Transverse colon (tissue), 4 donors: ENCODE measurements at regions not wholly inside any gene's neighbourhood (a gene's known extent, or its start where the extent isn't known, plus 50 kb on each side); places are given as distances from the start of the nearest gene placed in this dataset.
"Not testable (repeated sequence)": the region's sequence is repeated elsewhere in the genome, so short reads cannot be mapped to it uniquely, and the experiment has no call there.

Experiments used
- DNase-seq: peaks from one replicate; pipeline ENCODE4 v3.0.0-alpha.2; 2019
- H3K27ac ChIP-seq, 4 donors: fragments of 200-600 bp; sonication (generic); 2 replicates each; pipeline ENCODE4 v1.5.1; 2016 to 2018; ENCODE audit warnings: inconsistent platforms in 4 of 4
- H3K27me3 ChIP-seq: fragments of 200-600 bp; sonication (generic); 2 replicates; pipeline ENCODE4 v1.5.1; 2017; ENCODE audit warnings: inconsistent platforms
- H3K36me3 ChIP-seq, 4 donors: fragments of 200-600 bp; sonication (generic); 2 replicates each; pipeline ENCODE4 v1.5.1; 2017 to 2019; ENCODE audit warnings: inconsistent platforms in 4 of 4
- H3K4me1 ChIP-seq, 4 donors: fragments of 200-600 bp; sonication (generic); 2 replicates each; pipeline ENCODE4 v1.5.1; 2017 to 2020; ENCODE audit warnings: inconsistent platforms in 4 of 4
- H3K4me3 ChIP-seq, 4 donors: fragments of 200-600 bp; sonication (generic); 1 replicate in 1 of 4; 2 replicates in 3 of 4; pipeline versions ENCODE4 v1.5.1 to v1.6.1; 2017 to 2019; ENCODE audit warnings: inconsistent platforms in 4 of 4
- H3K9me3 ChIP-seq, 2 donors: fragments of 200-600 bp; sonication (generic); 2 replicates each; pipeline ENCODE4 v1.5.1; 2017 to 2019; ENCODE audit warnings: inconsistent platforms in 2 of 2
- EP300 ChIP-seq: sonication (generic); formaldehyde crosslinking; IDR thresholded peaks from one replicate; pipeline ENCODE4 v1.6.1; 2017; ENCODE audit warnings: antibody characterized with exemption, low read depth
- POLR2A ChIP-seq: fragments of 450-650 bp; IDR thresholded peaks from one replicate; pipeline ENCODE4 v1.6.1; 2016; ENCODE audit warnings: antibody characterized with exemption, mild to moderate bottlenecking, moderate library complexity
- POLR2AphosphoS5 ChIP-seq, 3 donors: sonication (generic); formaldehyde crosslinking; IDR thresholded peaks; one replicate each; pipeline ENCODE4 v1.6.1; 2016; ENCODE audit warnings: antibody characterized with exemption in 3 of 3
- WGBS, 2 donors: methylation state at CpG; one replicate each; pipeline ENCODE4 v1.1.5; 2018; ENCODE audit warnings: low coverage in 1 of 2; 5-methylcytosine and 5-hydroxymethylcytosine counted together
- in situ Hi-C, 4 donors: fragments of 200-750 bp; cut with MboI; loops; one replicate each; pipeline versions ENCODE4 v1.15.0 to v1.15.1; 2017; ENCODE audit warnings: low sequenced_read_pairs in 3 of 4, low pct_ligation_motif_present in 1 of 4, low pct_unique_long_range_greater_than_20kb in 1 of 4
- intact Hi-C: fragments of 100-400 bp; cut with DNase I; formaldehyde crosslinking; loops from one replicate; pipeline ENCODE4 v1.15.1; 2023; ENCODE audit warnings: low total_unique reads
- TF ChIP-seq, protein P1 (sequence below), 5 experiments: fragments of 200-600 bp in 3 of 5; fragments of 450-650 bp in 2 of 5; sonication (generic) in 3 of 5; IDR thresholded peaks; 1 replicate in 2 of 5; 2 replicates in 3 of 5; pipeline ENCODE4 v1.5.1; 2016 to 2017; ENCODE audit warnings: antibody characterized with exemption in 5 of 5, inconsistent platforms in 3 of 5, mild to moderate bottlenecking in 2 of 5, moderate library complexity in 1 of 5

DNA sequence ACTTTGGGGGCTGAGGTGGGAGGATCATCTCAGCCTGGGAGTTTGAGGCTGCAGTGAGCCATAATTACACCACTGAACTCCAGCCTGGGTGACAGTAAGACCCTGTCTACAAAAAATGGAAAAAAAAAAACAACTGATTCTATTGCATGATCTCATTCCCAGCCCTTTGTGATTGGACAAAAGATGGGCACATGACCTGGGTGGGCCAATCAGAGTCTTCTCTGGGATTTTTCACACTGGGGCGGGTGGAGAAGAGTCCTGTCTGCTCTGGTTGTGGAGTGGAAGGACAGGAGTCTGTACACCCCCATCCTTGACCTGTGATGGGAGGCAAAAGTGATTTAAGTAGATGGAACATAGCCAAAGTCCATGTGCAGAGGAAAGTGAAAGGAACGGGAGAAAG lies 170.5 kb downstream of the UQCRFS1 start:
- in situ Hi-C loops, result no loop called here
- WGBS, 2 donors, result 71 to 75% methylated on average over 2 of the region's 2 CpGs
- H3K4me3 ChIP-seq, result no peak overlapping the region
- TF ChIP-seq POLR2AphosphoS5 (IDR thresholded peaks at IDR 0.05) (no peak), POLR2A (no peak), EP300 (no peak)
- TF ChIP-seq, protein P1, sequence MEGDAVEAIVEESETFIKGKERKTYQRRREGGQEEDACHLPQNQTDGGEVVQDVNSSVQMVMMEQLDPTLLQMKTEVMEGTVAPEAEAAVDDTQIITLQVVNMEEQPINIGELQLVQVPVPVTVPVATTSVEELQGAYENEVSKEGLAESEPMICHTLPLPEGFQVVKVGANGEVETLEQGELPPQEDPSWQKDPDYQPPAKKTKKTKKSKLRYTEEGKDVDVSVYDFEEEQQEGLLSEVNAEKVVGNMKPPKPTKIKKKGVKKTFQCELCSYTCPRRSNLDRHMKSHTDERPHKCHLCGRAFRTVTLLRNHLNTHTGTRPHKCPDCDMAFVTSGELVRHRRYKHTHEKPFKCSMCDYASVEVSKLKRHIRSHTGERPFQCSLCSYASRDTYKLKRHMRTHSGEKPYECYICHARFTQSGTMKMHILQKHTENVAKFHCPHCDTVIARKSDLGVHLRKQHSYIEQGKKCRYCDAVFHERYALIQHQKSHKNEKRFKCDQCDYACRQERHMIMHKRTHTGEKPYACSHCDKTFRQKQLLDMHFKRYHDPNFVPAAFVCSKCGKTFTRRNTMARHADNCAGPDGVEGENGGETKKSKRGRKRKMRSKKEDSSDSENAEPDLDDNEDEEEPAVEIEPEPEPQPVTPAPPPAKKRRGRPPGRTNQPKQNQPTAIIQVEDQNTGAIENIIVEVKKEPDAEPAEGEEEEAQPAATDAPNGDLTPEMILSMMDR (IDR thresholded peaks at IDR 0.05), result no peak
- no peaks in the 10 kb centered on the region for H3K4me1 ChIP-seq
- no peaks in the 10 kb centered on the region for H3K27me3 ChIP-seq
- no peaks in the 10 kb centered on the region for H3K36me3 ChIP-seq
- no peak for DNase-seq
- intact Hi-C loops, result no loop called here
- H3K27ac ChIP-seq, result no peak overlapping the region
- no peaks in the 10 kb centered on the region for H3K9me3 ChIP-seq

DNA sequence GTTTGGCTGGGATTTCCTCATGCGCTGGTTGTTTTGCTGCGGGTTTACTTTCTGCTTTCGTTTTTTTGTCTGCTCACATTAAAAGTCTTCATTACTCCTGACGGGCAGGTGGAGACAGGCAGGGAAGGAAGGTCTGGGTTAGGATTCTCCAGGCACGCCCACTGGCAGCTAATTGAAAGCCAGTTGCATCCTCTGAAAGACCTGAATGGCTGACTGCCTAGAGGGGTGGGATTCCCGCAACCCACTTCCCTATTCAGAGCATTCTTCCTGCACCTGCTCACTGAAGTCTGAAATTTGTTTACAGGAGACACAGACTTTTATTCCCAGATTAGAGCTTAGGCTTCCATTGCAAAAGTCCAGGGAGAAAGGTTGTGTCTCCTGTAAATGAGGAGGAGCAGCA lies 172.0 kb downstream of the UQCRFS1 start:
- H3K4me3 ChIP-seq, result no peak overlapping the region
- no peak for DNase-seq
- WGBS, 2 donors, result 58 to 100% methylated on average over 1 to 6 of the region's 6 CpGs
- intact Hi-C loops (no loop called here), in situ Hi-C loops (no loop called here)
- H3K4me1 ChIP-seq, result no peaks in the 10 kb centered on the region
- H3K27me3 ChIP-seq, result no peaks in the 10 kb centered on the region
- no peaks in the 10 kb centered on the region for H3K9me3 ChIP-seq
- H3K36me3 ChIP-seq, result no peaks in the 10 kb centered on the region
- TF ChIP-seq, protein P1 (IDR thresholded peaks at IDR 0.05), result no peak
- TF ChIP-seq POLR2A (no peak), POLR2AphosphoS5 (IDR thresholded peaks at IDR 0.05) (no peak), EP300 (no peak)
- no peak overlapping the region for H3K27ac ChIP-seq

DNA sequence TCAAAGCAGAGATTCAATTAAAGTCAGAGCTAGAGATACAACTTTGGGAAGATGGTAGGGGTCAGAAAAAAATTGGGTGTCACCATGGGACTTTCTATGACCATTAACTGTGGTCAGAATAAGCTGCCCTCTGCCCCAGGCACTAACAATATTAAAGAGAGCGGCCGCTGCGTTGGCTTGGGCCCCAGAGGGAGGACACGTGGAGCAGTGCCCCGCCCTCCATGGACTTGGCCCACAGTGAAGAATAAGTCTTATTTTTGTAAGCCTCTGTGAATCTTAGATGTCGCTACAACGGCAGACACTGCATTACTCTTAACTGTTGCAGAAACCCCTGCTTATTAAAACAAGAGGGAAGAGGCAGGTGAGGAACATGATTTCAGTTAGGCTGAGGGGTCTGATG lies 172.7 kb downstream of the UQCRFS1 start:
- DNase-seq, result no peak
- in situ Hi-C loops, result no loop called here
- WGBS, 2 donors, result 45 to 60% methylated on average over 1 to 7 of the region's 7 CpGs

DNA sequence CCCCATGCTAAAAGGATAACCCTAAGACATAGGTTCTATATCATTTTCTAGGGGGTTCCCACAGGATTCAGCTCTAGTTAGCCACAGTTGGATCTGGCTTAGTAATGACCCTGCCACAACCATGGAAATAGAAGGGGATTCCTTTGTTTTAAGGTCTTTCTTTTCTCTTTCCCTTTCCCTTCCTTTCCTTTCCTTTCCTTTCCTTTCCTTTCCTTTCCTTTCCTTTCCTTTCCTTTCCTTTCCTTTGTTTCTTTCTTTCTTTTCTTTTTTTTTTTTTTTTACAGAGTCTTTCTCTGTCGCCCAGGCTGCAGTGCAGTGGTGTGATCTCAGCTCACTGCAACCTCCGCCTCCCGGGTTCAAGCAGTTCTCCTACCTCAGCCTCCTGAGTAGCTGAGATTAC lies 173.9 kb downstream of the UQCRFS1 start:
- H3K27ac ChIP-seq, H3K4me1 ChIP-seq, in situ Hi-C loops, intact Hi-C loops, DNase-seq, H3K4me3 ChIP-seq, H3K9me3 ChIP-seq, H3K36me3 ChIP-seq, H3K27me3 ChIP-seq: not testable (repeated sequence)
- 95% methylated on average over 3 of the region's 3 CpGs; no CpG with 5 or more reads in 1 of the 2 donors for WGBS, 2 donors

More for the DNA sequence above, 172.7 kb downstream of the UQCRFS1 start:
- Histone ChIP-seq H3K36me3 (no peaks in the 10 kb centered on the region), H3K27me3 (no peaks in the 10 kb centered on the region), H3K9me3 (no peaks in the 10 kb centered on the region), H3K4me3 (no peak overlapping the region), H3K4me1 (no peaks in the 10 kb centered on the region), H3K27ac (no peak overlapping the region)
- intact Hi-C loops, result no loop called here
- no peak for TF ChIP-seq POLR2AphosphoS5 (IDR thresholded peaks at IDR 0.05)
- TF ChIP-seq, protein P1 (IDR thresholded peaks at IDR 0.05), result no peak
- TF ChIP-seq POLR2A, result no peak
- TF ChIP-seq EP300, result no peak

- Histone ChIP-seq H3K36me3 (no peaks in the 10 kb centered on the region), H3K27me3 (no peaks in the 10 kb centered on the region), H3K4me1 (no peaks in the 10 kb centered on the region), H3K9me3 (no peaks in the 10 kb centered on the region), H3K27ac (no peak overlapping the region), H3K4me3 (no peak overlapping the region)
- TF ChIP-seq, protein P1 (IDR thresholded peaks at IDR 0.05), result no peak
- TF ChIP-seq POLR2A (no peak), EP300 (no peak), POLR2AphosphoS5 (IDR thresholded peaks at IDR 0.05) (no peak)
- WGBS, 2 donors, result 21 to 38% methylated on average over 1 of the region's 1 CpG
- intact Hi-C loops (no loop called here), in situ Hi-C loops (no loop called here)
- DNase-seq, result no peak
Observed at GRCh38 chr19:29031216-29031615, 181.7 kb downstream of the UQCRFS1 start.
